Embryonic facial prominence (tissue), 1 donor: ENCODE measurements at regions not wholly inside any gene's neighbourhood (a gene's known extent, or its start where the extent isn't known, plus 50 kb on each side); places are given as distances from the start of the nearest gene placed in this dataset.
"Not testable (repeated sequence)": the region's sequence is repeated elsewhere in the genome, so short reads cannot be mapped to it uniquely, and the experiment has no call there.

Source experiments
- DNase-seq: peaks from one replicate; pipeline ENCODE4 v3.0.0-alpha.2; 2016; ENCODE audit errors: extremely low spot score

DNA sequence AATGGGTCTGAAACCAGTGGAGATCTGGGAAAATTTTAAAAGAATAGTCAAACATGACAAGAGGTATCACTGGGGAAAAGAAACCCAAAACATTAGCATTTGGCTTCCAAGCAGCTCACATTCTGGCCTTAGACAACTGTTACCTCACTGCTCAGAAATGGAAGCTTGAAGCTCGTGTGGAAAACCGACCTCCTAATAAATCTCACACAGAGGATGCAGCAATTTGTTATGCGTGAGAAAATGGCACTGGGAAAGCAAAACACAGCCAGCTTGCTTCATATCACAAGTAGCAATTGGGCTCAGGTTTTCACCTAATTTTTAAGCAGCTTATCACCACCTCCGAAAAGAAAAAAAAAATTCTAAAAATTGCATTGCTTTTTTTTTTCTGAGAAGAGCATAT, 103.3 kb upstream of the TAS2R1 start:
- DNase-seq: no peak

DNA sequence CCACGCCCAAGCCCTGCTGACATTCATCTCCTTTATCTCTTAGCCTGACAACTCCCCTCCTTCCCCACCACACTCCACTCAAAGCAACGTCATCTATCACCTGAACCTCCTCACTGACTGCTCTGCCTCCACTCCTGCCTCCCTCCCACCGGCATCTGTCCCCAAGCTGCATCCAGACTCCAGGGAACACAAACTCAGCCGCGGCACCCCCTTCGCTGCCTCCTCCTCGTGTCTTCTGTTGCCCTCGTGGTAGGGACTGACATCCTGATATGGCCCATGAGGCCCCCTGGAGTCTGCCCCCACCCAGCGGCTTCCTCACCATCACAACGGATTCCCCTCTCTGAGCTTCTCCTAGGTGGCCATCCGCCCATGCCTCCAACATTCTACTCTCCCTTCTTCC, 101.0 kb upstream of the TAS2R1 start:
- no peak for DNase-seq

DNA sequence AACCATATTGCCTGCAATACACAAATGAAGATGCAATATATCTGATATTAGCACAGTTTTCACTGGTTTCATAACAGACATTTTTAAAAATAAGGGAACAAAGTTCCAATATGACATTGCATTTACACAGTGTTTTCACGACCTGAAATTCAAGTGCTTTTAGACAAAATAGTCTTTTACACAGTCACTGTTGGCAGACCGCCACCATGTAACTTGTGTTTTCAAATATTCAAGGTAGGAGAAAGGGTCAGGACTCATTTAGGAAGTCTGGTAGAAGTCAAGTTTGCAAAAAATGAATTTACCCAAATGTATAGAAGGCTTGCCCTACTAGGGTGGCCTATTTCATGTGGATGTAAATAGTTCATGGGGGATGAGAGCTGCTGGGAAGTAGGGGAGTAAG, 98.1 kb upstream of the TAS2R1 start:
- no peak for DNase-seq

DNA sequence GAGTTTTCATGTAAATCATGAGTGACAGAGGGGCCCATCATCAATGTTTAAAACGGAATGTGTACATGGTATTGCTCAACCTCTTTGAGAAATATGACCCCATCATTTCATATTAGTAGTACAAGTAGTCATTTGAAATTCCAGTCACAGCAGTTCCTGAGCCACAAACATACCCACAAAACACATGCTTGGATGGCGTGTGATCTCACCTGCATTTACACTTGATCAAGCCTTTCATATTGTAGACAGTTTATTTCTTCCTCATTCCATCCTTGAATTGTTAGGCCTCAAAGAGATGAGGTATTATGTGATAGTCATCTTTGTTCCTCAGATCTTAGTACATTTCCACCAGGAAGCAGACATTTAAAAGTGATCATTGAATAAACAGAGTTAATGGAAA, 96.8 kb upstream of the TAS2R1 start:
- no peak for DNase-seq

DNA sequence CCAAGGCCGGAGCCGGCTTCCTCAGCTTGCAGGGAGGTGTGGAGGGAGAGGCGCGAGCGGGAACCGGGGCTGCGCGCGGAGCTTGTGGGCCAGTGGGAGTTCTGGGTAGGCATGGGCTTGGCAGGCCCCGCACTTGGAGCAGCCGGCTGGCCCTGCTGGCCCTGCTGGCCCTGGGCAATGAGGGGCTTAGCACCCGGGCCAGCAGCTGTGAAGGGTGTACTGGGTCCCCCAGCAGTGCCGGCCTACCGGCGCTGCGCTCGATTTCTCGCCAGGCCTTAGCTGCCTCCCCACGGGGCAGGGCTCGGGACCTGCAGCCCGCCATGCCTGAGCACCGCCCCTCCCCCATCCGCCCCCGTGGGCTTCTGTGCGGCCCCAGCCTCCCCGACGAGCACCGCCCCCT, 95.1 kb upstream of the TAS2R1 start:
- not testable (repeated sequence) for DNase-seq

DNA sequence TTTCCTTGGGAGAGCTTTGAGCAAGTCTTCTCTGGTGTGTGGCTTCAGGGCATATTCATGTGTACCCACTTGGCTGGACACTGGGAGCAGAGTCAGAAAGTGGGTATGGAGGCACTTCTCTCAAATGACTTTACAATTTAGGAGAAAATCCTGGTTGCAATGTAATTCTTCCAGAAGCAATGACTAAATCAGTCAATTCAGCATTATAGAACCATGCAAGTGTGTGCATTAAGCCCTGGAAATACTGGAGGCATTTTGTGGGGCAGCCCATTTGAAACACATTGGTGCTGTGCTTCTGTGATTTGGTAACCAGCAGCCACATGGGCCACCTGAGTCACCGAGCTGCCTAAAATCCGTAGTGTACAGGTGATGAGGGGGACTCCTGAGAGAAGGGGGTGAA, 94.6 kb upstream of the TAS2R1 start:
- no peak for DNase-seq

DNA sequence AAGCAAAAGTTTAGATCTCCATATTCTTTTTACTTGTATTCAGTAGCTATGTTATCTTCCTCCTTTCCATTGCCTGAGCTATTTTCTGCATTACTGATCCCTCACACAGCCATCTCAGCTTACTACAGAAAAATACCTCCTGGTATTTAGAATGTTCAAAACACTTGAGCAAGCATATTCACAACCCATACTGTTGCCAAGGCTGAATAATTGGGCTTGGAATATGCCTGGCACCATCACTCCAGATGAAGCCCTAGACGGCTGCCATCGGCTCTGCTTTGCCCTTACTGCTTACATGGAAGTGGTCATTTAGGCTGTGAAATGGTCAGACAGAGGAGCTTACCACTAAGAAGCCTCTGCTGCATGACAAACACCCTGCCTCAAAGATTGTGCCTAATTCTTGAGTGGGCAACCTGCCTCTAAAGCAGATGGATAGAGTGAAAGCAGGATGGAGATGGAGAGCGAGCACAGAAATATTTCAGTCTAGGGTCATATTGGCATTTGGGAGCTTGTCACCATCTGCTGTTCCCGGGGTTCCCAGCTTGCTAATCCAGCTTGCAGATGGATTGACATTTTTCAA, 92.5 kb upstream of the TAS2R1 start:
- DNase-seq: no peak

DNA sequence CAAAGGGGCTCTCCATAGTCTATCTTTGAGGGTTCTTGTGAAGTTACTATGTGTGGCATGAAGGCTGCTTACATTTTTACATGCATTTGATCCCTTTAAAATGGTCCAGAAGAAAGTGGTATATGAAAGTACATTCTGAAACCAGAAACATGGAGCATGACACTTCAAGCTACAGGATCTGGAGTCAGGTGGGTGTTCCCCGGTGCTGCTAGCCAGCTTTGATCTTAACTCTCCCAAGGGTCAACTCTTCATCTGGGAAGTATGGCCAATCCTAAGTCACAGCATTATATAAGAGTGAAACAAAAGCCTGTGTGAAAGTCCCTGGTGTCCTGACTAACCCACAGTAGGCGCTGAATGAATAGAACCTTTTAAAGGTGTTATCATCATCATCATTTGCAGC, 91.0 kb upstream of the TAS2R1 start:
- no peak for DNase-seq

DNA sequence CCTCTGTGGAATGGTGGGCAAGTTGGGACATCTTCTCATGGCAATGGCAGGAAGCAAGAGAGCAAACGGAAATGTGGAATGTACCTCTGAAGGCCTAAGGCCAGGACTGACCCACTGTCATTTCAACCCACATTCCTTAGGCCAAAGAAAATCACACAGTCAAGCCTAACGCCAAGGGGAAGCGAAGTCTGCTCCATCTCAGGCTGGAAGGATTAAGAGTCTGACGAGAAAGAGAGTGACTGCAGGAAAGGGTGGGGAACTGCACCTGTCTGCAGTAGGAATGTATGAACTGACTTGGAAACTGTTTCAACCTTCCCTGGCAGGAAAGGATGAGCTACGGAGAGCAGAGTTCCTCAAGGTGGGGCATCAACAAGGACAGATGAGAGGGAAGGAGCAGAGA, 90.2 kb upstream of the TAS2R1 start:
- DNase-seq: no peak

DNA sequence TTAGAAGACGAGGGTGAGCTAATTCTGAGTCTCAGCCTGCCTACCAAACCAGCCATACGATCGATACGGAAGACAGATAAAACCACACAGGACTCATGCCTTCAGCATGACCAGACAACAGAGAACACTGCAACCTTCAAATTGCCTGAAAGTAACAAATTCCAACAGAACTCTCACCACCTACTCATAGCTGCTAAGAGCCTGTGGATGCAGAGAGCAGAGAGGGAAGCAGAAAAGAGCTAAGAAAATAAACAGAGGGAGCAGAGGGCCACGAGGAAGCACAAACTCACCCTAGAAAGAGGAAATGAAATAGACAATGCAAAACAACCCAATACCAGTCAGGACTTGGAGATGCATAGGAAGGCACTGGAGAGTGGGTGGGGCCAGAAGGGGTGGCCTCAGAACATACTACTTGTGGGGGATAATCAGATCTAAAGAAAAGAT, 86.7 kb upstream of the TAS2R1 start:
- DNase-seq: no peak

DNA sequence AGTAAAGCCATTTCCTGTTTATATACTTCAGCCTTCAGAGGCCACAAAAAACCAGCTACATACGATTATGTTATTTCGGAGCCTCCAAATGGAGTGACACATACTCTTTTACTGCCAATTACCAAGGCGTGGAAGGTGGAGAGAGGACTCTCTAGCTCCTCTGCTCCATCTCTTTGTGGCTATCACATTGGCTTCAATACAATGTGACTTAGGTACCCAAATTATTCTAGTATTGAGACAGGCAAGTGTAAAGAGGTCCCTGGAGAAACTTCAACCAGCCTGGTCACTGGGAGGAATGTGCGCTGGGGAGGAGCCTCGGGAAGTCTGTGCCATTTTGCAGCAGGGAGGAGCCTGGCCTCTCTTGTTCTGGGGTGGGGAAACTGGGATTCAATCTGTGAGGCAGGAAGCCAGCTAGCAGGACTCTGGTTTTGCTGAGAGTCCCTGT, 85.8 kb upstream of the TAS2R1 start:
- no peak for DNase-seq

DNA sequence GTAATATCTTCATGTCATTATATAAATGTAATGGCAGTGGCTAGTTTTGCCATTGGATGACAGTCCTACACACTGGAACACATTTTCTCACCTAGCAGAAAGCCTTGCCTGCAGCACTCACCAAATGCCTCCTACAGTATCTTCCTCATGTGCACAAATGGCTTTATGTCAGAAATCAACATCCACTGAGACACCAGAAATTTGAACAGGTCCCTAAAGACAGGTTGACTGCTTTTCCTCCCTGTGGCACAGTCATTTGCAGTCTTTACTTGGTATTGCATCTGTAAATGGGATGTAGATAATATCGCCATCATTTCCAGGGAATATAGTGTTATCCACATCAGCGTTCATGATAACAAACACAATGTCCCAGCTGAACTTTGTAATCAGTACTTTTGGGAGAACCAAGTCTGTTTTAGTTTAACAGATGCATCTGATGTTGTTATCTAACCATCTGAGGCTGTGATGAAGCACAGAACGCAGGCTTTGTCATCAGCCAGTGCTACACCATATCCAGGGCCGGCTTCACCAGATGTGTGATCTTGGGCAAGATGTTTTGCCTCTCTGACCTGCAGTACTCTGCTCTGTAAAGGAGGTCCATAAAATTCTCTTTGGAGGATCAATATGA, 83.9 kb upstream of the TAS2R1 start:
- DNase-seq: no peak

DNA sequence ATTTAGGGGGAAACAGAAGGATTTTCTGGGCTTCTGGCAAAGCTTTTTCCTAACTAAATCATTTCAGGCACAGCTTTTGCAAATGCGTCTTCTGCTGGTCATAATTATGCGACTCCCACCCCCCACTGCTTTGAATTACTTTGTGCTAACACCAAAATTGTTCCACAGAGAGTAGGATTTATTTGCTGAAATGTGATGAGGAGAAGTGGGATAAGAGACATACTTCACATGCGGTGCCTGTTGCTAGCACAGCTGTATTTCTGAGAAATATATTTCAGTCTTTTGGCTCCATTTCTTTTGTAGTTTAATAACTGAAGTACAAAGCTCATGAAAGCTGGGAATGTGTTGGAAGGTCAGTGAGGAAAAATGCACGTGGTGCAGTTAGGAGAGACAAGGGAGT, 83.2 kb upstream of the TAS2R1 start:
- DNase-seq: no peak

DNA sequence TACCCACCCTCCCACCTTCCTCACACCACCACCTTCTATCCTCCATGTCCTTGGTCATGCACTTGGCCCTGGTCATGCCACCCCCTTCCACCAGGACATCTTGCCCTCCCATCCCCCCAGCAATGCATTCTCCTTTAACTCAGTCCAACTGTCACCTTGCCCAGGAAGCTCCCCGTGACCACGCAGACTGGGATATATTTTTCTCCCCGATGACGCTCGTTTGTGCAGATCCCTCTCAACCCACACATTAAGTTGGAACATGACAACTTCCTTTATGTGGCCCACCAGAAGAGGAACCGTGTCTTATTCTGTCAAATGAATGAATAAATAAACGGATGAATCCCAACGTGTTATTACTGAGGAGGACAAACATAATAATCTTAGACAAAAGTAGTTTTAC, 82.8 kb upstream of the TAS2R1 start:
- DNase-seq: no peak

DNA sequence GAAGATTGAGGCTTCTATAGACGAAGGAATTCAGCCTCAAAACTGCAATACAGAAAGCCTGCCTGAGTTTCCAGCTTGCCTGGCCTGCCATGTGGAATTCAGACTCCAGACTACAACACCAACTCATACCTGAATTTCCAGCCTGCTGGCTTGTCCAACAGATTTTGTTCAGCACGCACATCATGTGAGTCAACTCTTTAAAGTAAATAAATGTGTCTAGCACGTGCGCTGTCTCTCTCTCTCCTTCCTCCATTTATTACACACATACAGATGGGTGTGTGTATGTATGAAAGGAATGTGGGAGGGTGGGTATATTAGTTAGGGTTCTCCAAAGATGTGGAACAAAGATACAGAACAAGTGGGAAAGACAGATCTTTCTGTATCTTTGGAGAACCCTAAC, 82.4 kb upstream of the TAS2R1 start:
- DNase-seq: no peak

DNA sequence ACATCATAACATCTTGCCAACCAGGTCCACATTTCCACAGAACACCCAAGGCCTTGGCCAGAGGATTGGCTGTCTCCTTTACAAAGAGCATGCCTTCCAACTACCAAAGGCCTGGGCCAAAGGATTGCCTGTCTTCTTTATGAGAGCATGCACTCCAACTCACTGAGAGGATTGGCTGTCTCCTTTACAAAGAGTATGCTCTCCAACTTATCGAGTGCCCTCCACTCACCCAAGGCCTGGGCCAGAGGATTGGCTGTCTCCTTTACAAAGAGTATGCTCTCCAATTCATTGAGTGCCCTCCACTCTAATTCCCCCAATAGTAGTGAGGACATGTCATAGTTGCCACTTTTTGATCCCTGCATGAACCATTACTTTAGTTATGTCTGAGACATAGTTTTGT, 79.9 kb upstream of the TAS2R1 start:
- DNase-seq: no peak

DNA sequence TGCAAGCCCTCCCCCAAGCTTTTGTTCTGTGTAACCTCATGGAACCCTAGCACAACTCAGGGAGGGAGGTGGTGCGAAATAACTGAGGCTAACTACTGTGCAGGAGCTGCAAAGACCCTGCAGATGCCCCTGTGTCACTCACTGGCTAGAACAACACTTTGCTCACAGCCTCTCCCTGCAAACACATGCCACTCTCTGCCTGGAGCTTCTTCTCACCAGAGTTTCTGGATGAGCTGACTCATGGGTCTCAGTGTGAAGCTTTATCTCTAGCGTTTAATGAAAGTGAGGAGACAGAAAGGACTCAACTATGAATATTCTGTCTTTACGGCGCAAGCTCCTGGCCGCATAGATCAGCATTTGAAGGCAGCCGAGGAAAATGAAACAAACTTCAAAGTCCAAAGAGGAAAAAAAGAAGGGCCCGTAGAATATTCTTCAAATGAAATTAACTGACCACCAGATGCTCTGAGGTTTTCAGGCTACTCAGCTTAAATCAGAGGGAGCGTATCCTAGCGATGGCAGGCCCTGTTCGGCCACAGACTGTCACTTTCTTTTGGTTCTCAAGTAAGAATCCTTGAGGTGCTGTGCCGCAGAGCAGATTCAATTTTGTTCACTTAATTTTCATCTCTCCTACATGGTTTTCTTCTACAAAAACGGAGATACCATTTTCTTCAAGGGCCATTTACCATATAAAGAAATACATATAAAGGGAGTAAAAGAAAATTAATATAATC, 77.7 kb upstream of the TAS2R1 start:
- no peak for DNase-seq

DNA sequence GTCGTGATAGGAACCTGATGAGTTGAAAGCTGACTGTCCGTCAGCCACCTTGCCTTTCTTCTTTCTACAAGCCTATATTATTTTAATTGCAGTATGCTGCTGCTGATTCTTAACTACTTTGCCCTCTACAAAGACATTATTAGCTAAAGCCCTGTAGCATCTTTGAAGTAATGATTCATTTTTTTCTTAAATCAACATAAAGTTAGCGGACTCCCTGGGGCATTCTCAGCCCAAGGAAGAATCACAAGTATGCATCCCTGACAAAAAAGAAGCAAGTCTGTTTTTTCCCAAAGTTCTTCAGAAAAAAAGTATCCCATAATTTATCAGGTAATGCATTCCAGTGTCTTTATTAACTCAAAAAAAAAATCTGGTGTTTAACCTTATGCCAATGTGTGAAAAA, 69.5 kb upstream of the TAS2R1 start:
- no peak for DNase-seq

DNA sequence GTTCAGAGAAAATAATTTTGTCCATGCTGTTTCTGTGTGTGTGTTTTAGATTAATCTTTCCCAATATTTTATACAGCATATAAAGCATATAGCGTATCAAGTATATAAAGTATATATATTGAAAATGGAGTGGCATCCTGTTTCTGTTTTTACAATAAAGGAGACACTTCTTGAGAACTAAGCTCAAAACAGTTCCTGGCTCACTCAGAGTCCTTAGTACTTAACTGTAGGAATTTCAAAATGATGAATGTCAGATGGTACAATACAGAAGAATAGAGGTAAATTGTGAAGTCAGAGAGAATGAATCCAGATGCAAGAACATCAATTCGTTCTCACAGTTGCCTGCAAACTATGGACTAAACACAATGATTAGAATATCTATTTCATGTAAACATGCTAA, 68.7 kb upstream of the TAS2R1 start:
- DNase-seq: no peak

DNA sequence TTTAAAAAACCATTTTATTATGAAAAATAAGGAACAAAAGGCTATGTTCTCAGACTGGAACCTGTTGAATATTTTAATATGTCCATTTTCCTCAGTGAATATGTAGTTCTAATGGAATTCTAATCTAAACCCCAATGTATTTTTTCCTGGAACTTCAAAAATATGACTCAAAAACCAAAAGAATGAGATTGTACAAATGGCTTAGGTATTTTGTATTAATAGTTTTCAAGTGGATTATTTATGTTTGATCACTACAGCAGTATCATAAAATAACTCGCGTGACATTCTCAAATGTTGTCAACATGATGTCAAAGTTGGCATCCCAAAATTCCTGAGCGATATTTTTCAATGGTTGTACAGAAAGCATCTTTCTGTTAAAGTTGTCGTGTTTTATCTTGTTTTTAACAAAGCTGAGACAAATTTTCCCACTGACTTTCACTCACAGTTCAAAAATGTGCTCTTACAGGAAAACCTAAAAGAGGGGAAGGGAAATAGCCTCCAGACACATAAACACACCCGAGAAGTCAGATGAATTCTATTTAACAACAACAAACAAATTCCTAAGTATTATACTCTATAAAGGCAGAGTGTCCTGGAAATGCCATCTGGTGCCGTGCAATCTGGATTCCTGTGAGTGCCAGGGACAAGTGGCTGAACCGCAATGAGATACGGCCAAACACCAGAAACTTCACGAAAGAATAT, 68.1 kb upstream of the TAS2R1 start:
- DNase-seq: no peak

DNA sequence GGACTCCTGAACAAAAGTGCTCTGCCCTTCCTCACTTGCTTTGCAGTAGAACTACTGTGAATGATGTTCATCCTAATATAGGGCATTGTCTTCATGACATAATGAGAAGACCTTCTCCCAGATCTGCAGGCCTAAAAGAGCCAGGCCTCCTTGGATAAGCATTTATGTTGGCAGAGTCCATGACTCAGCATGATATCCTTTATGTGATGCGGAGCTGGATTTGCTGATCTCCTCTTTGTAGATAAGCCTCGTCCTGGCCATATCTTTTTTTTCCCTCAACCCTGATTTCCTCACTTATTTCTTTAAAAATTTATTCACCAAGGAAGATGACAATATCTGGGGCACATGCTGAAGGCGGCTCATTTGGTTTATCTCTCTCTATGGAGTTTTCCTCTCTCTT, 62.4 kb upstream of the TAS2R1 start:
- DNase-seq: no peak

DNA sequence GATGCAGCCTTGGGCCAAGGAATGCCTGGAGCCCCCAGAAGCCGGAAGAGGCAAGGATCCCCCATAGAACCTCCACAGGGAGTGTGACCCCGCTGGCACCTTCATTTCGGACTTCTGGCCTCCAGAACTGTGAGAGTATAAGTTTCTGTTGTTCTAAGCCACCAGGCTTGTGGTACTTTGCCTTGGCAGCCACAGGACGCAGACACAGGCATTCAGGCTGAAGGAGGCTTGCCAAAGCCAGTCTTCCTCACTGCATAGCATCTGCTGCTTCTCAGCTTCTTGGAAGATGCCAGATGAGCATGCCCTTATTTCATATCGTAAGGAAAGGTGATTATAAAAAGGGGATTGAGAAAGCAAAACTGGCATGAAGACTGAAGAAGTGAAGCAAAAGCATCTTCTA, 61.1 kb upstream of the TAS2R1 start:
- DNase-seq: no peak

DNA sequence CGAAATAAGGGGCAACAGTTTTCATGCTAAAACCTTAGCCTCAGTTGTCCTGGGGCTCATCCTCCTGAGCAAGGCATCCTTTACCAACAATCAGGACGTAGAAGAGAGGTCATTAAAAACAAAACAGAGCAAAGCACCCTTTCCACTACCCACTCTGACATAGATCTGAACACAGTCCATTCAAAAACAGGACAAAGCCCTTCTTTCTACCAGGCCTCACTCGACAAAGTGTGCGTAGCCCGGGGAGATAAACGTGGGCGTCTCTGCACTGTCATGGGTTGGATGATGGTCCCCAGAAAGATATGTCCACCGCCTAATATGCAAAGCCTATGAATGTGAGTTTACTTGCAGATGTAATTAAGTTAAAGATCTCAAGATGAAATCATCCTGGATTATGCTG, 60.6 kb upstream of the TAS2R1 start:
- DNase-seq: no peak
